Activated CD4-positive, alpha-beta T cell treated with anti-CD3 and anti-CD28 coated beads, Interleukin-2, amount 50 U/mL, for 4 hours (primary cell): ENCODE measurements at regions not wholly inside any gene's neighbourhood (a gene's known extent, or its start where the extent isn't known, plus 50 kb on each side); places are given as distances from the start of the nearest gene placed in this dataset.
"Not testable (repeated sequence)": the region's sequence is repeated elsewhere in the genome, so short reads cannot be mapped to it uniquely, and the experiment has no call there.

Experiments used
- DNase-seq, 2 experiments: peaks; one replicate each; pipeline ENCODE4 v3.0.0-alpha.2; 2020

DNA sequence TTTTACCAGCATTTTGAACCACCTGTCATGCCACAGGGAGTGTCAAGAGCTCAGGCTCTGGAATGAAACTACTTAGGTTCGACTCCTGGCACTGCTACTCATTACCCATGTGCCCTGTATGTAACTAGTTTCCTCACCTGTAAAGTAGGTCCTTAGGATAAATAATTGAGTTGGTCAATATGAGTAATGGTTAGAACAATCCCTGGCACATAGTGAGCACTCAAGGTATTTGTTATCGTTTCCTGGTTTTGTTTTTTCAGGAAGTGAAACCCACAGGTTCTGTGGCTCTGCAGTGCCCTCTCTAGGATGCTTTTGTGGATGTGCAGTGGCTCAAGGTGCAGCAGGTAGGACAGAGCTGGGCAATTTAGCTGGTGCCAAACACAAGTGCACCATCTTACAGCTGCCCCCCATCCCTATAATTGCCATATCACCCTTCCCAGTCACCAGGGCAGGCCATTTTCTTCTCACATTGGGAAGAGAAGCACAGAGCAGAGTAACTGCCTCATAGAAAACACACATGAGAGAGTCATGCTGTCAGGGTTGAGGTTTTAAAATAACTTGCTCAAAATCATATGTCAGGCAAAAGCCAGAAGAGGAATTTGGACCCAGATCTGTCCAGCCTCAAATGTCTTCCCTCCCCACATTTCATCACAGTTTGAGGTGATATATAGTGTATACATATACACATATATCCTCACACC is 297.5 kb downstream of the RPAP3 start:
- no peak for DNase-seq

DNA sequence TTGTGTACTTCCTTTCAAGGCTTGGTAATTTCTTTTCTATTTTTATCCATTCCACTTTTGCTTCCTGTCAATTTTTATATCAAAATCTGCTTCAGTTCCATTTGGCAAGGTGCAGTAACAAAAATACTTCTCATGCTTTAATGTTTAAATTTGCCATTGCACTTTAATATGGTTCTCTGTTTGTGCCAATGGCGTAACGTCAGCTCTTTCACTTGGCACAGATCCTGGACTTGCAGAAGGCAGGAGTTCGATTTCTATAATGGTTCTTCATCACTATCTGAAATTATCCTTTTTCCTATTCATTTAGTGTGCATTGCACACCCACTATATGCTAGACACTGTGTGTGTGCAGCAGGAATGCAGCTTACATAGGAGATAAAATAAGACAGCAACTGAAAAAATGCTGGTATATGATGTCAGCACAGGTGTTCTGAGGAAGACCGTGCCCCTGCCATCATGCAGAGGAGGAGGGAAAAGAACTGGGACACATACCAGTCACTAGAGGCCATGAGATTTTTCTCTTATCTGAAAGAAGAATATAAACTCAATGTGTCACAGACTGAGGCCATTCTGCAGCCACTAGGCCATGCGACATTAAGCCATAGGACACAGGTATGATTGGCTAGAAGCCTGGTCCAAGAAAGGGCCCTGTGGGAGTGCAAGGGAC is 298.2 kb downstream of the RPAP3 start:
- no peak for DNase-seq

DNA sequence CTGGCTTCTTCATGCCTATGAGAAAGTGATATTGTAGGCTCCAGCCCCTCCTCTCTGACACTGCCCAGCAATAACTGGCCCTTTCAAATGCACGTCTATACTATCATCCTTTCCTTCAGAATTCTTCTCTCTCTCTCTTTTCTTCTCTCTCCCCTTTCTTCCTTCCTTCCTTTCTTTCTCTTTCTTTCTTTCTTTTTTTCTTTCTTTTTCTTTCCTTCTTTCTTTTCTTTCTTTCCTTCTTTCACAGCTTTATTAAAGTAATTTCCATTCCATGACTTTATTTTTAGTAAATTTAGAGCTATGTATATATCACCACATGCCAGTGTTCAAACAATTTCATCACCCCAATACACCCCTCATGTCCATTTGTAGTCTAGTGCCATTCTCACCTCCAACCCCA is 302.1 kb downstream of the RPAP3 start:
- DNase-seq = no peak

DNA sequence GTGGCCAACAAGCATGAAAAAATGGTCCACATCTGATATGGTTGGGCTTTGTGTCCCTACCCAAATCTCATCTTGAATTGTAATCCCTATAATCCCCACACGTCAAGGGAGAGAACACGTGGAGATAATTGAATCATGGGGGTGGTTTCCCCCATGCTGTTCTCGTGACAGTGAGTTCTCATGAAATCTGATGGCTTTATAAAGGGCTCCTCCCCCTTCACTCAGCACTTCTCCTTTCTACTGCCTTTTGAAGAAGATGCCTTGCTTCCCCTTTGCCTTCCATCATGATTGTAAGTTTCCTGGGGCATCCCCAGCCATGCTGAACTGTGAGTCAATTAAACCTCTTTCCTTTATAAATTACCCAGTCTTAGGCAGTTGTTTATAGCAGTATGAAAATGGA is 304.6 kb downstream of the RPAP3 start:
- DNase-seq = not testable (repeated sequence)

DNA sequence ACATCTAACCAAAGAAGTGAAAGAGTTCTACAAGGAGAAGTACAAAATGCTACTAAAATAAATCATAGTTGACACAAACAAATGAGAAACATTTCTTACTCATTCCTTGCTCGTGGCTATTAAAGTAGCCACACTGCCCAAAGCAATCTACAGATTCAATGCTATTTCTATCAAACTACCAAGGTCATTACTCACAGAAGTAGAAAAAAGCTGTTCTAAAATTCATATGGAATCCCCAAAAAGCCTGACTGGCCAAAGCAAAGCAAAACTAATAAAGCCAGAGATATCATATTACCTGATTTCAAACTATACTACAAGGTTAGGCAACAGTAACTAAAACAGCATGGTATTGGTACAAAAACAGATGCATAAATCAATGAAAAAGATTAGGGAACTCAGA is 305.6 kb downstream of the RPAP3 start:
- DNase-seq = no peak

DNA sequence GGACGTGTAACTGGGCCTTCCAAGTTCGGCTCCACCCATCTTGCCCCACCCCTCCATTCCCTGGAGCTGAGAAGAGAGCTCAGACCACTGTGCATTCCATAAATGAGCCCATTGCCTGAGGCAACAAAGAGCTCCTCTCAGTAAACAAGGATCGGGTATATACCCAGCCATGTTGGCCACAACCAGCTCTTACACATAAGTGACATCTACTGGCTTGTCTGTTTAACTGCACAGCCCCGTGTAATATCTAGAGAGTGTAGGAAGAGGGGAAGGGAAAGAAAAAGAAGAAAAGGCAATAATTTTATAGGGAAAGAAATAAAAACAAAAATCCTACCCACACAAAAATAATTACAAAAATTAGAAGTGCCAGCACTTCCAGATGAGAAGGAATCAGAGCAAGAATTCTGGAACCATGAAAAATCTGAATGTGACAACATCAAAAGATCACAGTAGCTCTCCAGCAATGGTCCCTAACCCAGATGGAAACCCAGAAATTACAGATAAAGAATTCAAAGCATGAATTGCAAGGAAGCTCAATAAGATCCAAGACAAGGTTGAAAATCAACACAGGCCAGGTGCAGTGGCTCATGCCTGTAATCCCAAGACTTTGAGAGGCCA is 308.1 kb downstream of the RPAP3 start:
- peak in 1 of 2 experiments; percentile 34 for DNase-seq

DNA sequence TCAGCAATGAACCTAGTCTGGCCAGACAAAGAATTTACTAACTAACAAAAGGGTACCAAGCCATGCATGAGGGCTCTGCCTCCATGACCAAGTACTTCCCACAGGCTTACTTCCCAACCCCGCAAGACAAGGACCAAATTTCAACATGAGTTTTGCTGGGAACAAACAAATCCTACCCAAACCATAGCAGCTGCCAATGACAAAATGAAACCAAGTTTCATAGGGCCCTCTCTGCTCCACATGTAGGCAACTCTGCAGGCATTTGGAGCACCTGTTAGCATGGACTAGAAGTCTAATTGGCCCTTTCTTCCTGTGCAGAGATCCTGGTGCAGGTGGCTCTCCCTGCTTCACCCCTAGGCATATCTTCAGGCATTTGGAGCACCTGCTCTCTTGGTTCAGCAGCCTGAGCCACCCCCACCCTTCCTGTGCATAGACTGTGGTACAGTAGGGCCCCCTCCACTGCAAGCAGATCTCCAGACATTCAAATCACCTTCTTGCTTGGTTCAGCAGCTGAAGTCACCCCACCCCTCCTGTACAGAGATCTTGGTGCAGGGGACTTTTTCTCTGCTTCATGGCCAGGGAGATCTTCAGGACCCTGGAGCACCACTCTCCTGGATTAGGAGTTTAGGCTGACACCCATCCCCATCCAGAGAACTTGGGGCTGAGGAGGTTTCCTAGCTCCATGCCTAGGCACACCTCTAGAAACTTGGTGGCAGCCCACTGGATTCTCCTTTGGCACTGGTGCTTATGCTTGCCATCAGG is 308.7 kb downstream of the RPAP3 start:
- no peak for DNase-seq

DNA sequence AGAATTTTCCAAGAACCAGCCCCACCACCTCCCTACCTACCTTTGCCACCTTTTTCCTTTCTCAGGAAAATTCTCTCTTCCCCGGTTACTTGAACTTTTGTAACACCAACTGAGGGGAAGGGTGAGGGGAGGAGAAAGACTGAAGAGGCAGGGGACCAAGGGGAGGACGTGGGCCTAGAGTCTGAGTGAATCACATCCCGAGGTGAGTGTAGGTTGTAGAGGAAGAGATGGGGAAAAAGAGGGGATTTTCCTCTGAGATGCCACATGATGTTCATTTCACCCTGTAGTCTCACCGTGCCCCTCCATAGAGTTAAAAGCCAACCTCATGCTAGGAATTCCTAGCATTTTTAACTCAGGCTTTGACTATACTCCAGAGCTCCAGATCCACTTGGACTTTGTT is 311.8 kb downstream of the RPAP3 start:
- peak in 1 of 2 experiments; percentile 34 for DNase-seq

DNA sequence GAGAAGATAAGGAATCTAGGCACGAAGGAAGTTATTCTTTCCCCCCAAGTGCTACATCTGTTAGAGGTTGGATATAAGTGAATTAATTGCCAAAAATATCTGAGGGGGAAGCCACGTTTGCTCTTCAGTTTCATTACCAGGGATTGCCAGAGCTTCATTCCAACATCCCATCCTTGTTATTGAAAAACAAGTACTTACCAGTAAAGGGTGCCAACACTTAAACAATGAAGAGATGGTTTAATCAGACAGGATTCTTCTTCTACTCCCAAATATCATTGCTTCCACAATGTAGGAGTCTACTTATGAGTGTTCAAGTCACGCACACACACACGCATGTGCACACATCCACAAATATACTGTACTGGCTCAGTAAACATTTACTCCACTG is 312.4 kb downstream of the RPAP3 start:
- DNase-seq = no peak

DNA sequence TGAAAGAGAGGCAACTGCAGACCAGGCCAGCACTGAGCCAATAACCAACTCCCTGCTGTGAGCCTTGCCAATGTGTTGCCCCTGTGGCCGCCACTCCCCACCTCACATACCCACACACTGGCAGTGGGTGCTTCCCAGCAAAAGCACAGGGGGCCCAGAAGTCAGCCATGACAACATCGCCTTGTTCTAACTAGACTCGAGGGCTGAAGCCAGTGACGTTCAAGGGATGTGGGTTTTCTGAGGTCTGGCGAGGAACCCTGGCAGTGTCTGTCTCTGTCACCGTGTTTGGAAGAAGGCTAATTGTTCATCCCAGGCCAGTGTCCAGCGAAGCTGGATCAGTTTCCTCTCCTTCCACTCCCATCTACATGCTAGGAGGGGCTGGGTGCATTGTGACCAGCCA is 311.8 kb upstream of the AMIGO2 start:
- peak; percentile 44 to 55 for DNase-seq

DNA sequence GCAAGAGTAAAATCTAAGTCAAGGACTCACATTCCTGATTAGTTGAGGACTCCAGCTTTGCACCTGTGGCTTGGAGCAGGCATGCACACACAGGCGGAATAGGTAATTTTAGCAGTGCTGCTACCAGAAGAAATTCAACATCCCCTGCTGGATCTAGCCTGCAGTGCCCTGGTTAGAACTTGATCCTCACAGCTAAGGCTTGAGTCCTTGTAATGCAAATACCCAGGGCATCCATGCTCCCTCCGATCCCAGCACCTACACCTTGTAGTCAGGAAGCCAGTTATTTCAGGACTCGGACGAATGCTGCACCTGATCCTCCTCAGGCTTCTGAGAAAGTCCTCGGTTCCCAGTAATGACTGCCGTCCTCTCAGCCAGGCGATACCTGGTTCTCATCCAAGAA is 309.0 kb upstream of the AMIGO2 start:
- no peak for DNase-seq

DNA sequence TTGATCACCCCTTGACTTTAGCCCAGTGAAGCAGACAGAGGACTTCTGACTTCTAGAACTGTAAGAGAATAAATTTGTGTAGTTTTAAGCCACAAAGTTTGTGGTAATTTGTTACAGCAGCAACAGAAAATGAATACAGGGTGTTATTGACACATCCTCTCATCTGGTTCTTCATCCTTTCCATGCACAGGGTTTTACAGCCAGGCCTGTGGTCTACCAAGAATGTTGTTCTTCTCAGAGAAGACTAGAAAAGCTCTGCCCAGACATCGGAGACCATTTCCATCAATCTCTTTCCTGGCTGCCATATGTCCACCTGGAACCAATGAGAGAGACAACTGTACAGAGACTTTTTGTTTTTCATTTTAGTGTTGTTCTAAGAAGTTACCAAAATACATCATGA is 308.2 kb upstream of the AMIGO2 start:
- DNase-seq = no peak

DNA sequence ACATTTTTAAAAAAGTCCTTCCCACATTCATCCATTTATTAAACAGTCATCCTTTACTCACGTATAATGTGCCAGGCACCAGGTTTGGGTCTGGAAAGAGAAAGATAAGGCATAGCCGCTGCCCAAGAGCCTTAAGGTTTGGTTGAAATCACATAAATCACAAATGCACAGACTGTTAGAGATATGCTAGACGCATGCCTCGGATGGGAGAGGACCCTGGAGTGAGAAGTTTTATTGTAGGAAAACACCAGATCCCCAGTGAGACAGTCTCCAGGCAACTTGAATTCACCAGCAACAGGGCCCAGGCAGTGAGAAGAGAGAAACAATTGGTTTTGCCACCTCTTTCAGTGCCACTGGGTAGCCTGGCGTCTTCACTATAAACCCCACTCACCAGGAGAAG is 305.9 kb upstream of the AMIGO2 start:
- DNase-seq = no peak

DNA sequence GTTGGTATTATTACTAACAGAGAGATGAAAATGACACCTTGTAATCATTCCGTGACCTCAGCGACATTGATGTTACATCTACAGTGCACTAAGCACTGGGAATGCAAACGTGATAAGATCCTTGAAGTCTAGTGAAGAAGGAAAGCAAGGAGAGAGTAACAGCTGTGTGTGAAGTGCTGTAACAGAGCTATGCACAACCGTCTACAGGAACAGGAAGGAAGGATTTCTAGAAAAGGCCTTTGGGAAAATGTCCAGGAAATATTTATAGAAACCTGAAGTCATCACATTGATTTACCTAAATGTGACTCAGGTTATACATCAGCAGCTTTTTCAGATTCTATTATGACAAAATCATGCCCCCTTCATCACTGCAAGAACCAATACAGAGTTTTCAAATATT is 304.2 kb upstream of the AMIGO2 start:
- DNase-seq = no peak

DNA sequence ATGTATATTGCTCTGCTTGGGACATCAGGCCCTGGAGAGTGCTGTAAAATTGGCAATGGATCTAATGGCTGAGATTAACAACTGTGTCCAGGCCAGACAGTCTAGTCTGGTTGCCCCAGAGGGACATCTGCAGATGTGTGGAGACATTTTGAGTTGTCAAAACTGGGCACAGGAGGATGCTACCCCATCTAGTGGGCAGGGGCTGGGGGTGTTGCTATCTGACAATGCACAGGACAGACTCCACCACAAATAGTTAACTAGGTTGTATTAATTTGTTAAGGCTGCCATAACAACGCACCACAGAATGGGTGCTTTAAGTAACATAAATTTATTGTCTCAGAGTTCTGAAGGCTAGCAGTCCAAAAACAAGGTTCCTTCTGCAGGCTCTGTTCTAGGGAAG is 302.5 kb upstream of the AMIGO2 start:
- no peak for DNase-seq

DNA sequence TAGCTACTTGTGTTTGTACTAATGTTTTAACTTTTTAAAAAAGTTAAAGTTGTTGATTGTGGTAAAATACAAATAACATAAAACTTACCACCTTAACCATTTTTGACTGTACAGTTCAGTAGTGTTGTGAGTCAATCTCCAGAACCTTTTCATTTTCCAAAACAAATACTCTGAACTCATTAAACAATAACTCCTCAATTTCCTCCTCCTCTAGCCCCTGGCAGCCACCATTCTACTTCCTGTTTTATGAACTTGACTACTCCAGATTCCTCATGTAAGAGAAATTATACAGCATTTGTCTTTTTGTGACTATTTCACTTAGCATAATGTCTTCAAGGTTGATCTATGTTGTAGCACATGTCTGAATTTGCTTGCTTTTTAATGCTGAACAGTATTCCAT is 299.1 kb upstream of the AMIGO2 start:
- no peak for DNase-seq

DNA sequence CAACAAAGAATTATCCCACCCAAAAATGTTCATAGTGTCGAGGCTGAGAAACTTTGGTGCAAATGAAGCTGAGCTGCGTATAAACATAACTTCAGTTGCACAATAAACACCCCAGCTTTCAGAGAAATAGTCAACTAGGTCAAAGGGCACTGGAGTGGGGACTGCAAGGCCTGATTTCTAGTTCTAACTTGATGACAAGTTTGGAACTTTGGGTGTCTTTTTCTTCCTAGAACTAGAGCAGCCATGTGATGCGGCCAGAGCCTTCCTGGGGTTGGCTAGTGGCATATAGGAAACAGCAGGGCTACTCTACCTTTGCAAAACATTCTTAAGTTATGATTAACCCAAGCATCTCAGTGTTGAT is 298.4 kb upstream of the AMIGO2 start:
- DNase-seq = no peak

DNA sequence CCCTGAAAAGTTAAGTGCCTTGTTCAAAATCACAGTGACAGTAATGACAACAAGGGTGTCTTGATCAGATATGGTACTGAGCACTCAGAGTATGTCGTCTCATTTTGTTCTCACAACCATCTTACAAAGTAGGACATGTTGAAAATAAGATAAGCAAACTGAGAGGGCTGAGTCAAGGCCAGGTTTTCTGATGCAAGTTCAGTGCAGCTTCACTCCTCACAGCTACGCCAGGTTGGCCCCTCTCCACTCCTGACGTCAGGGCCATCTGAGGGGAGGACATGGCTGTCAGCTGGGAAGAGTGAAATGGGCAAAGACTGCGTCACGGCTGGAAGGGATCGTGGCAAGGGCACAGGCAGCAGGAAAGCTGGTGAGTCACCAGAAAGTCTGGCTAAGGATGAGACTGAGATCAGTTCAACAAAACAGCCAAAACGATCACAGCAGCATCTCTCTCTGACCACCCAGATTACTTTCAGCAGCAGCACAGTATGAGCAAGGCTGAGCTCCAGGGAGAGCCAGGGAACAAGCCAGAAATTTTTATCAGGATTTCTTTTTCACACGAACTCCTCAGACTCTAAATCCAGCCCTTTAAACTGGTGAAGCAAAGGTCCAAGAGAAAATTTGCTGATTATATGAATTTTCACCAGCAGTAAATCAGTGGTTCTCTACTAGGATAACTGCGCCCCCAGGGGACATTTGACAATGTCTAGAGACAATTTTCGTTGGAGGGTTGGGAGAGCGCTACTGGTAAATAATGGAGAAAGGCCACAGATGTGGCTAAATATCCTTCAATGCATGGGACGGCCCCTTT is 297.9 kb upstream of the AMIGO2 start:
- DNase-seq = no peak

DNA sequence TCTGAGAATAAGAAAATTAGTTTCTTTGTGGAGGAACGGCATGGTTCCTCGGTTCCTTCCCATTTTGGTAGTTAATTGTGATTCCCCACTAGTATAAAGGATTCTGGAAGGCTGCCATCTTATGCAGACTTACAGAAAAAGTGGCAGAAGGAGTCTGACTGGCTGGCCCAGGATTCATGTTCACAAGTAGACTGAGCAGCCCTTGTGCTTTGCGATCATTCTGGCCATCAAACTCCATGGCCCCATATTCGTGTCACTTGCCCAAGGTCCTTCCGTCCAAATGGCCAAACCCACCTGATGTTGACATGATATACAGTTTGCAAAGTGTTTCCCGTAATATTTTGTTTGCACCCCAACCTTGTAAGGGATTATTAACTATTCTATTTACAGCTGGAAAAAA is 297.2 kb upstream of the AMIGO2 start:
- no peak for DNase-seq

DNA sequence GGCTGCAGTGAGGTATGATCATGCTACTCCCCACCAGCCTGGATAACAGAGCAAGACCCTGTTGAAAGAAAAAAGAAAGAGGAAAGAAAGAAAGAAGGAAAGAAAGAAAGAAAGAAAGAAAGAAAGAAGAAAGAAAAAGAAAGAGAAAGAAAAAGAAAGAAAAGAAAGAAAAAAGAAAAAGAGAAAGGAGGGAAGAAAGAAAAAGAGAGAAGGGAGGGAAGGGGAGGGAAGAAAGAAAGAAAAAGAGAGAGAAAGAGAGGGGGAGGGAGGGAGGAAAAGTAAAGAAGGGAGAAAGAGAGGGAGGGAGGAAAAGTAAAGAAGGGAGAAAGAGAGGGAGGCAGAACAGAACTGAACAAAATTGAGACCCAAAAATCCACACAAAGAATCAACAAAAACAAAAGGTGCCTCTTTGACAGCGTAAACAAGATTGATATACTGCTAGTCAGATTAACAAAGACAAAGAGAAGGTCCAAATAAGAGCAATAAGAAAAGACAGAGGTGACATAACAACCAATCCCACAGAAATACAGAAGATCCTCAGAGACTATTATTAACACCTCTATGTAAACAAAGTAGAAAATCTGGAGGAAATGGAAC is 293.9 kb upstream of the AMIGO2 start:
- no peak for DNase-seq

DNA sequence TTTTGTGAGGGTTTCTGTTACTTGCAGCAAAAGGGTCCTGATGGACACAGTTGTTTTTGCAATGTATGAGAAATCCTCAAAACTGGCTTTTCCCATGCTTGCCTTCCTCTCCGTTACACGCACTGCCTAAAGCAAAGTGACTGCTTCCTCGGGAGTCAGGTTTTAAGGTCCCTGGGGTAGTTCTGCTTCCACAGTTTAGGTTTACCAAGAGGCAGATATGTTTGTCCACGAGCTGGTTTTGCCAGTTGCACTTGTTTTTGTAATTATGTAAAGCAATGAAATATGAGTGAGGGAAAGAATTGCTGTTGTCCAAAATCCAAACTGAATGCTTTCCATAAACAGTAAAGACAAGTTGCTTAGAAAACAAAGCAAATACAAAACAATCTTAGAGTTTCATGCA is 290.7 kb upstream of the AMIGO2 start:
- DNase-seq = no peak

DNA sequence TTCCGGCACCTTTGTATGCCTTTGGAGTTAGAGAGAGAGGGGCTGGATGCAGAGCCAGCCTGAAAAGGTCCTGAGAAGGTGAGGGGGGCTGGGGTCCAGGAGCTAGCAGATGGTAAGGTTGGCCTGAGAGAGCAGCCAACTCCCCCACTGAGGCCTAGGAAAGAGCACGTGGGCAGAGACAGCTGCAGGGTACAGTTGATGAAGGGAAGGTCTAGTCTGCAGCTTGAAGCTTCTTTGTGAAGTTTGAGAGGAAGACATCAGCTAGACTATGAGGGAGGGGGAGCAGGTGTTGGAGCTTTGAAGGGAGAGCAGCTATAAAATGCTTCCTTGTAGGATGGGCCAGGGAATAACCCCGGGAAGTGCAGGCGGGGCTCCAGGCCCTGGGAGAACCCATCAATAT is 289.3 kb upstream of the AMIGO2 start:
- DNase-seq = no peak
